Karpas-422 (cell line): ENCODE measurements at regions not wholly inside any gene's neighbourhood (a gene's known extent, or its start where the extent isn't known, plus 50 kb on each side); places are given as distances from the start of the nearest gene placed in this dataset.

Source experiments
- DNase-seq: peaks from one replicate; pipeline ENCODE4 v3.0.0-alpha.2; 2015
- H2AFZ ChIP-seq: fragments of 200-600 bp; sonication (generic); 2 replicates; pipeline ENCODE4 v1.6.1; 2014; ENCODE audit warnings: antibody characterized with exemption, low read length, mixed read lengths
- H3K27ac ChIP-seq: fragments of 200-600 bp; sonication (generic); 2 replicates; pipeline ENCODE4 v1.5.1; 2014; ENCODE audit warnings: mild to moderate bottlenecking, low read length, moderate library complexity
- H3K27me3 ChIP-seq: fragments of 200-600 bp; sonication (generic); 2 replicates; pipeline ENCODE4 v1.6.1; 2014; ENCODE audit warnings: low read length, mixed read lengths
- H3K36me3 ChIP-seq: fragments of 200-600 bp; sonication (generic); 2 replicates; pipeline ENCODE4 v1.6.1; 2014; ENCODE audit warnings: low read length, mixed read lengths; ENCODE audit not compliant: insufficient read depth
- H3K4me1 ChIP-seq: fragments of 200-600 bp; sonication (generic); 2 replicates; pipeline ENCODE4 v1.6.1; 2014; ENCODE audit warnings: mild to moderate bottlenecking, low read length, mixed read lengths
- H3K4me2 ChIP-seq: fragments of 200-600 bp; sonication (generic); 2 replicates; pipeline ENCODE4 v1.6.1; 2014; ENCODE audit warnings: low read length, low read depth, mild to moderate bottlenecking; ENCODE audit not compliant: poor library complexity, severe bottlenecking
- H3K4me3 ChIP-seq: fragments of 200-600 bp; sonication (generic); 2 replicates; pipeline ENCODE4 v1.5.1; 2014; ENCODE audit warnings: mild to moderate bottlenecking, antibody characterized with exemption, low read length, mixed read lengths
- H3K79me2 ChIP-seq: fragments of 200-600 bp; sonication (generic); 2 replicates; pipeline ENCODE4 v1.6.1; 2014; ENCODE audit warnings: mild to moderate bottlenecking, low read length, mixed read lengths
- H3K9ac ChIP-seq: fragments of 200-600 bp; sonication (generic); 2 replicates; pipeline ENCODE4 v1.6.0; 2014; ENCODE audit warnings: low read length
- H3K9me2 ChIP-seq: fragments of 200-600 bp; sonication (generic), shearing (Covaris generic); replicated peaks from 2 replicates; pipeline ENCODE4 v1.6.0; 2014; ENCODE audit warnings: mild to moderate bottlenecking, low read length, moderate library complexity; ENCODE audit not compliant: insufficient read depth
- H3K9me3 ChIP-seq: fragments of 300-700, 200-600 bp; sonication (generic); 2 replicates; pipeline ENCODE4 v1.6.1; 2014; ENCODE audit warnings: low read length, mixed read lengths
- H4K20me1 ChIP-seq: fragments of 200-600 bp; sonication (generic); 2 replicates; pipeline ENCODE4 v1.6.1; 2014; ENCODE audit warnings: mild to moderate bottlenecking, antibody characterized with exemption, low read length, low read depth; ENCODE audit not compliant: insufficient read depth

DNA sequence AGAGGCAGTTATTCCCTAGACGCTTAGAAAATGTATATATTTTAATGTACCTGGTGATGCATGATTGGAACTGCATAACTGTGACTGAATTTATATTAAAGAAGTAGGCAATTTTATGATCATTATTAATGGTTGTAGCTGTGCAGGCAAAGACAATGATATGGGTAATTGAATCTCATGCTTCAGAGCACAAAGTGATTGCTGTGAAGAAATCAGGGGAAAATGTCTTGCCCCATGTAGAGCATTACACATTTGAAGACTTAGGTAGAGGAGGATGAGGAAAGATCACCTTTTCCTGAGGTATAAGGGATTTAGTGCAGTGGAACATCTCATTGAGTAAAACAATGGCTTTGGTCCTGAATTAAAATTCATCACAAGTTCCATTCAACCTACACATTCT, 246.8 kb upstream of the DCC start:
- Histone ChIP-seq H2AFZ (no peak overlapping the region), H3K4me1 (no peaks in the 10 kb centered on the region), H3K4me2 (no peak overlapping the region), H3K27me3 (no peaks in the 10 kb centered on the region), H4K20me1 (no peaks in the 10 kb centered on the region), H3K27ac (no peak overlapping the region), H3K9me3 (peaks cover 11% of the 10 kb centered on the region), H3K36me3 (no peaks in the 10 kb centered on the region; the same call in 1 of the 2 replicates), H3K4me3 (no peak overlapping the region), H3K79me2 (no peaks in the 10 kb centered on the region), H3K9ac (no peak overlapping the region), H3K9me2 (no peaks in the 10 kb centered on the region)
- no peak for DNase-seq

- Histone ChIP-seq H3K79me2 (no peaks in the 10 kb centered on the region), H4K20me1 (no peaks in the 10 kb centered on the region), H3K9ac (no peak overlapping the region), H3K27ac (no peak overlapping the region), H3K9me2 (0 out of 2 replicates have a peak, but pooled peaks cover 3% of the 10 kb centered on the region), H3K4me1 (no peaks in the 10 kb centered on the region), H2AFZ (no peak overlapping the region), H3K36me3 (no peaks in the 10 kb centered on the region), H3K4me3 (no peak overlapping the region), H3K27me3 (no peaks in the 10 kb centered on the region), H3K9me3 (peaks cover 14% of the 10 kb centered on the region), H3K4me2 (no peak overlapping the region)
- DNase-seq = no peak
Measured at GRCh38 chr18:52118684-52119083, 221.3 kb upstream of the DCC start.

DNA sequence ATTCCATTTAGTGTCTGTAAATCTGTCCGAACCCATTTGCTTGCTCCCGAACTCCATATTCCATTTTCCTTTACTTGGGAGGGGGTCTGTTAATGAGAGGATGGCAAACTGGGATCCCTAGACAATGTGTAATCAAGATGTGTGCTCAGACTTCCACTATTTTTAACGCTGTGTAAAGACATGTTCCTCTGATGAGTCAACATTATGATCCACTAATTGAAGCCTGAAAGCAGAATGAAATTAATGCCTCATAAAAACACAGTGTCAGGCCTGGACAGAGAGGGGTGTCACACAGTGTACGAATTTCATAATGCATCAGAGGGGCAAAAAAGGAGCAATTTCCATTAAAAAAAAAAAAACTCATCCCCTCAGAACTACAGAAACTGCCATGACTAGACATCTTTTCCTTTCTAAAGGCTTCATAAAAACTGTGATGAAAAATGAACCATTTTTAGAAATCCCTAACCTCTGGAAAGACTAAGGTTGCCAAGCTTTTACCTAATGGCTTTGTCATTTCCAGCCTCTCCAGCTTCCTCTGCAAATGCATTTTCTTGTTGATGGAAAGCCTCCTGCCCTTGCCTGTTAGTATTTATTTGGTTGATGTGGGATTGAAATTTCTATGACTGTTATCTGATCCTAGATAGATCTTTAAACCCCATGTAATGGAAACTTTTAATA, 209.2 kb upstream of the DCC start:
- Histone ChIP-seq H3K79me2 (no peaks in the 10 kb centered on the region), H3K9me3 (peaks cover 18% of the 10 kb centered on the region), H3K9me2 (no peaks in the 10 kb centered on the region; the same call in 1 of the 2 replicates), H4K20me1 (no peaks in the 10 kb centered on the region), H3K4me2 (no peak overlapping the region), H2AFZ (no peak overlapping the region), H3K27ac (no peak overlapping the region), H3K4me1 (no peaks in the 10 kb centered on the region), H3K9ac (no peak overlapping the region), H3K27me3 (no peaks in the 10 kb centered on the region), H3K4me3 (no peak overlapping the region), H3K36me3 (no peaks in the 10 kb centered on the region)
- DNase-seq = no peak

DNA sequence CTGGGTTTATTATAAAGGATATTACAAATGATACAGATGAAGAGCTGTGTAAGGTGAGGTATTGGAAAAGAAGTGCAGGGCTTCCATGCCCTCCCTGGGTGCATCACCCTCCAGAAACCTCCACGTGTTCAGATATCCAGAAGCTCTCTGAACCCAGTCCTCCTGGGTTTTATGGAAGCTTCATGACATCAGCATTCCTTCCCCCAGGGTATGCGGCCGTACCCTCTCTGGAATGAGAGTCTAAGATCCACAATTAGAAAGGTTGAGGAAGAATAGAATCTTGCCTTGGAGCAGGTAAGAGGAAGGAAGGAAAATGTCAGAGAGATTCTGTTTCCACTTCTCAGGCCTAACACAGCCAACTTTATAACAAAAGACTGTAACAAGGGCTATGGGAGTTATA, 208.2 kb upstream of the DCC start:
- H4K20me1 ChIP-seq = no peaks in the 10 kb centered on the region
- no peak overlapping the region for H2AFZ ChIP-seq
- no peak overlapping the region for H3K4me3 ChIP-seq
- no peak for DNase-seq
- H3K9me3 ChIP-seq = peaks cover 18% of the 10 kb centered on the region
- no peak overlapping the region for H3K27ac ChIP-seq
- no peaks in the 10 kb centered on the region for H3K4me1 ChIP-seq
- no peak overlapping the region for H3K4me2 ChIP-seq
- H3K9me2 ChIP-seq = no peaks in the 10 kb centered on the region
- no peaks in the 10 kb centered on the region for H3K79me2 ChIP-seq
- H3K36me3 ChIP-seq = no peaks in the 10 kb centered on the region
- H3K9ac ChIP-seq = no peak overlapping the region
- no peaks in the 10 kb centered on the region for H3K27me3 ChIP-seq

- Histone ChIP-seq H3K9ac (no peak overlapping the region), H2AFZ (no peak overlapping the region), H3K9me3 (peaks cover 34% of the 10 kb centered on the region), H3K79me2 (no peaks in the 10 kb centered on the region), H4K20me1 (no peaks in the 10 kb centered on the region), H3K27ac (no peak overlapping the region), H3K4me3 (no peak overlapping the region), H3K4me1 (no peaks in the 10 kb centered on the region), H3K36me3 (no peaks in the 10 kb centered on the region), H3K27me3 (no peaks in the 10 kb centered on the region), H3K9me2 (no peaks in the 10 kb centered on the region), H3K4me2 (no peak overlapping the region)
- DNase-seq = no peak
Measured at GRCh38 chr18:52136532-52136931, 203.5 kb upstream of the DCC start.

DNA sequence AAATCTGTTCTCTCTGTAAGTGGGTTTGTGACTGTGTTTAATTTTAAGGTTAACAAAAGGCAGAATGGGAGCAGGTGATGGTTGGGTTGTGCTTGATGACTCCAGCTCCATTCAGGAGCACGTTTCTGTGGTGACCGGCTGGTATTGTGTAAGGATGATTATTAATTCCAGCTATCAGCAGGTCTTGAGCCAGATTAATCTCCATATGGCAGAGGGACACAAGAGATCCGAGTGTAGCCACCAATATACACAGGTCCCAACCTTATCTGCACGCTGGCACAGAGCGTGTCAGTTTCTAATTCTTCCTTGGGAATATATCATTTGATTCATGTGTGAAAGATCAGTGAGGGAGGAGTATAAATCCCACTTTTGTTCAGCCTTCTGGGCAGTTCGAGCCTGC, 199.0 kb upstream of the DCC start:
- no peak overlapping the region for H3K27ac ChIP-seq
- no peaks in the 10 kb centered on the region for H3K9me2 ChIP-seq
- H3K36me3 ChIP-seq = no peaks in the 10 kb centered on the region
- no peaks in the 10 kb centered on the region for H4K20me1 ChIP-seq
- no peak overlapping the region for H3K9ac ChIP-seq
- H3K4me3 ChIP-seq = no peak overlapping the region
- H2AFZ ChIP-seq = no peak overlapping the region
- no peaks in the 10 kb centered on the region for H3K4me1 ChIP-seq
- no peaks in the 10 kb centered on the region for H3K79me2 ChIP-seq
- no peaks in the 10 kb centered on the region for H3K27me3 ChIP-seq
- peaks cover 20% of the 10 kb centered on the region for H3K9me3 ChIP-seq
- H3K4me2 ChIP-seq = no peak overlapping the region
- DNase-seq = no peak

GRCh38 chr18:52150050-52150449, 189.9 kb upstream of the DCC start:
- Histone ChIP-seq H4K20me1 (no peaks in the 10 kb centered on the region), H3K4me3 (no peak overlapping the region), H3K9me3 (peaks cover 4% of the 10 kb centered on the region), H2AFZ (no peak overlapping the region), H3K9me2 (no peaks in the 10 kb centered on the region), H3K4me1 (no peaks in the 10 kb centered on the region), H3K9ac (no peak overlapping the region), H3K79me2 (no peaks in the 10 kb centered on the region), H3K27ac (no peak overlapping the region), H3K4me2 (no peak overlapping the region), H3K36me3 (no peaks in the 10 kb centered on the region), H3K27me3 (no peaks in the 10 kb centered on the region)
- DNase-seq = no peak

GRCh38 chr18:52152036-52152435, 188.0 kb upstream of the DCC start:
- Histone ChIP-seq H3K27me3 (no peaks in the 10 kb centered on the region), H3K4me2 (no peak overlapping the region), H3K36me3 (no peaks in the 10 kb centered on the region), H3K9ac (no peak overlapping the region), H3K79me2 (no peaks in the 10 kb centered on the region), H3K27ac (no peak overlapping the region), H4K20me1 (no peaks in the 10 kb centered on the region), H3K4me3 (no peak overlapping the region), H2AFZ (no peak overlapping the region), H3K4me1 (no peaks in the 10 kb centered on the region), H3K9me3 (peaks cover 4% of the 10 kb centered on the region), H3K9me2 (no peaks in the 10 kb centered on the region)
- no peak for DNase-seq
